CD4-positive, alpha-beta T cell (primary cell): ENCODE measurements at regions not wholly inside any gene's neighbourhood (a gene's known extent, or its start where the extent isn't known, plus 50 kb on each side); places are given as distances from the start of the nearest gene placed in this dataset.

Experiments
- ATAC-seq: fragments of 200-7000 bp; cut with Tn5 transposase; one replicate; pipeline ENCODE4 v1.10.0; 2022; ENCODE audit warnings: mild to moderate bottlenecking; ENCODE audit not compliant: poor library complexity
- CTCF ChIA-PET: fragments of 350-600 bp; sonication (Branson Sonifier 250); formaldehyde crosslinking; loops from one replicate; lab custom pipeline; 2021; ENCODE audit warnings: antibody characterized with exemption, inconsistent platforms; lab: Charles Lee
- POLR2A ChIA-PET: fragments of 350-600 bp; sonication (Branson Sonifier 250); formaldehyde crosslinking; loops from one replicate; lab custom pipeline; 2021; ENCODE audit warnings: antibody characterized with exemption, inconsistent platforms; lab: Charles Lee
- DNase-seq, 14 experiments: peaks; one replicate each; pipeline ENCODE4 v3.0.0-alpha.2; 2013 to 2020; ENCODE audit warnings: mixed read lengths in 2 of 14
- H3K27ac ChIP-seq, 2 donors: one replicate each; pipeline versions ENCODE4 v1.5.1 to v1.7.0; 2013; ENCODE audit warnings: low read length in 2 of 2, low read depth in 1 of 2, mild to moderate bottlenecking in 1 of 2
- H3K27me3 ChIP-seq, 2 experiments: 1 replicate in 1 of 2; 2 replicates in 1 of 2; pipeline versions ENCODE4 v1.6.1 to v1.7.0; 2013; ENCODE audit warnings: low read length in 2 of 2, control low read depth in 1 of 2, mild to moderate bottlenecking in 1 of 2, moderate library complexity in 1 of 2; ENCODE audit not compliant: insufficient read depth in 2 of 2, control insufficient read depth in 1 of 2
- H3K36me3 ChIP-seq: one replicate; pipeline ENCODE4 v1.6.1; 2013; ENCODE audit warnings: low read length, control low read depth; ENCODE audit not compliant: insufficient read depth
- H3K4me1 ChIP-seq: one replicate; pipeline ENCODE4 v1.6.1; 2013; ENCODE audit warnings: low read length, control low read depth; ENCODE audit not compliant: insufficient read depth
- H3K4me3 ChIP-seq: one replicate; pipeline ENCODE4 v1.5.1; 2013; ENCODE audit warnings: mild to moderate bottlenecking, low read length, moderate library complexity
- H3K9me3 ChIP-seq, 2 experiments: 1 replicate in 1 of 2; 2 replicates in 1 of 2; pipeline versions ENCODE4 v1.6.1 to v1.7.0; 2013; ENCODE audit warnings: low read length in 2 of 2, mild to moderate bottlenecking in 2 of 2, control low read depth in 1 of 2, moderate library complexity in 1 of 2; ENCODE audit not compliant: control insufficient read depth in 1 of 2, insufficient read depth in 1 of 2
- H3K27ac Mint-ChIP-seq: one replicate; pipeline ENCODE4 v1.8.0; 2020; ENCODE audit warnings: mixed read lengths
- H3K27me3 Mint-ChIP-seq: one replicate; pipeline ENCODE4 v1.8.0; 2021; ENCODE audit warnings: mixed read lengths
- H3K36me3 Mint-ChIP-seq: one replicate; pipeline ENCODE4 v1.8.0; 2021; ENCODE audit warnings: low read depth, mixed read lengths
- H3K4me1 Mint-ChIP-seq: one replicate; pipeline ENCODE4 v1.8.0; 2021; ENCODE audit warnings: low read depth, mixed read lengths
- H3K4me3 Mint-ChIP-seq: one replicate; pipeline ENCODE4 v1.8.0; 2020; ENCODE audit warnings: mild to moderate bottlenecking, mixed read lengths
- H3K9me3 Mint-ChIP-seq: one replicate; pipeline ENCODE4 v1.8.0; 2020; ENCODE audit warnings: mixed read lengths
- CTCF ChIP-seq: fragments of 200-600 bp; IDR thresholded peaks from one replicate; pipeline ENCODE4 v1.8.0; 2022; ENCODE audit warnings: antibody characterized with exemption, mild to moderate bottlenecking
- intact Hi-C, 2 experiments: fragments of 100-400 bp; cut with DNase I in 1 of 2; cut with micrococcal nuclease in 1 of 2; formaldehyde crosslinking; loops; one replicate each; pipeline versions ENCODE4 v1.15.1 to v1.9.0; 2023 to 2025; cut with DNase I, micrococcal nuclease

GRCh38 chr9:134546746-134547145 lies 94.9 kb upstream of the COL5A1 start:
- intact Hi-C loops: no loop called here
- Histone ChIP-seq H3K36me3 (no peaks in the 10 kb centered on the region), H3K27me3 (peaks cover 7 to 11% of the 10 kb centered on the region in 2 experiments), H3K4me3 (no peak overlapping the region), H3K27ac (no peak overlapping the region), H3K4me1 (no peaks in the 10 kb centered on the region), H3K9me3 (peaks cover 0 to 25% of the 10 kb centered on the region in 2 experiments)
- no peak for TF ChIP-seq CTCF
- ChIA-PET CTCF (no interaction called here), POLR2A (no interaction called here)
- Mint-ChIP-seq H3K4me1 (no peaks in the 10 kb centered on the region), H3K4me3 (no peak overlapping the region), H3K36me3 (no peaks in the 10 kb centered on the region), H3K9me3 (no peaks in the 10 kb centered on the region), H3K27me3 (peaks cover 14% of the 10 kb centered on the region), H3K27ac (no peak overlapping the region)
- ATAC-seq: no peak
- no peak for DNase-seq

GRCh38 chr9:134547161-134548100 lies 94.2 kb upstream of the COL5A1 start:
- DNase-seq: no peak
- TF ChIP-seq CTCF: no peak
- H3K36me3 Mint-ChIP-seq: no peaks in the 10 kb centered on the region
- H3K27ac Mint-ChIP-seq: no peak overlapping the region
- ChIA-PET CTCF (no interaction called here), POLR2A (no interaction called here)
- H3K4me1 Mint-ChIP-seq: no peaks in the 10 kb centered on the region
- H3K27ac ChIP-seq: no peak overlapping the region
- no peak overlapping the region for H3K4me3 Mint-ChIP-seq
- peaks cover 19% of the 10 kb centered on the region for H3K27me3 Mint-ChIP-seq
- peaks cover 7 to 17% of the 10 kb centered on the region in 2 experiments for H3K27me3 ChIP-seq
- peaks cover 0 to 24% of the 10 kb centered on the region in 2 experiments for H3K9me3 ChIP-seq
- H3K4me3 ChIP-seq: no peak overlapping the region
- no peaks in the 10 kb centered on the region for H3K36me3 ChIP-seq
- H3K4me1 ChIP-seq: no peaks in the 10 kb centered on the region
- ATAC-seq: no peak
- intact Hi-C loops: no loop called here
- H3K9me3 Mint-ChIP-seq: no peaks in the 10 kb centered on the region

GRCh38 chr9:134548185-134548584 lies 93.4 kb upstream of the COL5A1 start:
- POLR2A ChIA-PET: no interaction called here
- H3K4me1 ChIP-seq: no peaks in the 10 kb centered on the region
- no peaks in the 10 kb centered on the region for H3K36me3 Mint-ChIP-seq

More at GRCh38 chr9:134548185-134548584, 93.4 kb upstream of the COL5A1 start:
- Mint-ChIP-seq H3K4me1 (no peaks in the 10 kb centered on the region), H3K27ac (no peak overlapping the region), H3K27me3 (peaks cover 19% of the 10 kb centered on the region), H3K4me3 (no peak overlapping the region), H3K9me3 (no peaks in the 10 kb centered on the region)
- CTCF ChIA-PET: no interaction called here
- intact Hi-C loops: no loop called here
- DNase-seq: no peak
- ATAC-seq: no peak
- Histone ChIP-seq H3K27me3 (peaks cover 11 to 24% of the 10 kb centered on the region in 2 experiments), H3K27ac (no peak overlapping the region), H3K4me3 (no peak overlapping the region), H3K36me3 (no peaks in the 10 kb centered on the region), H3K9me3 (peaks cover 0 to 24% of the 10 kb centered on the region in 2 experiments)
- TF ChIP-seq CTCF: no peak
